ENCODE measurements at regions not wholly inside any gene's neighbourhood (a gene's known extent, or its start where the extent isn't known, plus 50 kb on each side); places are given as distances from the start of the nearest gene placed in this dataset.

GRCh38 chr3:107103786-107104185, 273.5 kb upstream of the CCDC54 start:
- peaks cover 5% of the 10 kb centered on the region for H3K9me3 ChIP-seq (ENCODE audit: control insufficient read depth, low read length)
- intact Hi-C loops (cut with DNase I), result no loop called here
- no peak overlapping the region for H3K4me3 ChIP-seq (ENCODE audit: low read length in 2 of 2)
- WGBS, 2 donors, result 91 to 96% methylated on average over 2 of the region's 2 CpGs
- ATAC-seq (ENCODE audit: low FRiP score) (no peak), DNase-seq (no peak)
- H3K27ac ChIP-seq (ENCODE audit: low read depth in 1 of 2, low read length in 2 of 2), result no peak overlapping the region
- no peaks in the 10 kb centered on the region for H3K4me1 ChIP-seq (ENCODE audit: control insufficient read depth in 1 of 2, insufficient read depth in 2 of 2, low read length in 2 of 2)
- H3K27me3 ChIP-seq (ENCODE audit: control insufficient read depth in 1 of 2, insufficient read depth in 2 of 2, low read length in 1 of 2), result no peaks in the 10 kb centered on the region
- no peaks in the 10 kb centered on the region for H3K36me3 ChIP-seq (ENCODE audit: control insufficient read depth in 1 of 2, insufficient read depth in 2 of 2, low read length in 1 of 2)

GRCh38 chr3:107106316-107106715, 270.9 kb upstream of the CCDC54 start:
- ATAC-seq (ENCODE audit: low FRiP score) (no peak), DNase-seq (no peak)
- no peak overlapping the region for H3K27ac ChIP-seq (ENCODE audit: low read depth in 1 of 2, low read length in 2 of 2)
- no peaks in the 10 kb centered on the region for H3K4me1 ChIP-seq (ENCODE audit: control insufficient read depth in 1 of 2, insufficient read depth in 2 of 2, low read length in 2 of 2)
- no peaks in the 10 kb centered on the region for H3K36me3 ChIP-seq (ENCODE audit: control insufficient read depth in 1 of 2, insufficient read depth in 2 of 2, low read length in 1 of 2)
- 69 to 74% methylated on average over 7 of the region's 7 CpGs for WGBS, 2 donors
- intact Hi-C loops (cut with DNase I), result no loop called here
- peaks cover 2% of the 10 kb centered on the region for H3K9me3 ChIP-seq (ENCODE audit: control insufficient read depth, low read length)
- H3K4me3 ChIP-seq (ENCODE audit: low read length in 2 of 2), result no peak overlapping the region
- H3K27me3 ChIP-seq (ENCODE audit: control insufficient read depth in 1 of 2, insufficient read depth in 2 of 2, low read length in 1 of 2), result no peaks in the 10 kb centered on the region

- ATAC-seq (ENCODE audit: low FRiP score), result no peak
- WGBS, 2 donors, result 93 to 96% methylated on average over 8 of the region's 8 CpGs
- H3K9me3 ChIP-seq (ENCODE audit: control insufficient read depth, low read length), result peaks cover 2% of the 10 kb centered on the region
Measured at GRCh38 chr3:107106907-107107306, 270.3 kb upstream of the CCDC54 start.

GRCh38 chr3:107110596-107111305, 266.5 kb upstream of the CCDC54 start:
- Histone ChIP-seq H3K36me3 (ENCODE audit: control insufficient read depth in 1 of 2, insufficient read depth in 2 of 2, low read length in 1 of 2) (no peaks in the 10 kb centered on the region), H3K4me3 (ENCODE audit: low read length in 2 of 2) (no peak overlapping the region), H3K27me3 (ENCODE audit: control insufficient read depth in 1 of 2, insufficient read depth in 2 of 2, low read length in 1 of 2) (no peaks in the 10 kb centered on the region), H3K4me1 (ENCODE audit: control insufficient read depth in 1 of 2, insufficient read depth in 2 of 2, low read length in 2 of 2) (no peaks in the 10 kb centered on the region), H3K27ac (ENCODE audit: low read depth in 1 of 2, low read length in 2 of 2) (no peak overlapping the region), H3K9me3 (ENCODE audit: control insufficient read depth, low read length) (peaks cover 2% of the 10 kb centered on the region)
- intact Hi-C loops (cut with DNase I), result no loop called here
- DNase-seq (no peak), ATAC-seq (ENCODE audit: low FRiP score) (no peak)
- WGBS, 2 donors, result 95 to 96% methylated on average over 3 of the region's 3 CpGs

More at GRCh38 chr3:107106907-107107306, 270.3 kb upstream of the CCDC54 start:
- H3K27me3 ChIP-seq (ENCODE audit: control insufficient read depth in 1 of 2, insufficient read depth in 2 of 2, low read length in 1 of 2), result no peaks in the 10 kb centered on the region
- H3K27ac ChIP-seq (ENCODE audit: low read depth in 1 of 2, low read length in 2 of 2), result no peak overlapping the region
- DNase-seq, result no peak
- H3K36me3 ChIP-seq (ENCODE audit: control insufficient read depth in 1 of 2, insufficient read depth in 2 of 2, low read length in 1 of 2), result no peaks in the 10 kb centered on the region
- H3K4me1 ChIP-seq (ENCODE audit: control insufficient read depth in 1 of 2, insufficient read depth in 2 of 2, low read length in 2 of 2), result no peaks in the 10 kb centered on the region
- no peak overlapping the region for H3K4me3 ChIP-seq (ENCODE audit: low read length in 2 of 2)
- intact Hi-C loops (cut with DNase I), result no loop called here

GRCh38 chr3:107111872-107112271, 265.4 kb upstream of the CCDC54 start:
- intact Hi-C loops (cut with DNase I), result no loop called here
- Histone ChIP-seq H3K36me3 (ENCODE audit: control insufficient read depth in 1 of 2, insufficient read depth in 2 of 2, low read length in 1 of 2) (no peaks in the 10 kb centered on the region), H3K9me3 (ENCODE audit: control insufficient read depth, low read length) (no peaks in the 10 kb centered on the region), H3K4me1 (ENCODE audit: control insufficient read depth in 1 of 2, insufficient read depth in 2 of 2, low read length in 2 of 2) (no peaks in the 10 kb centered on the region), H3K27me3 (ENCODE audit: control insufficient read depth in 1 of 2, insufficient read depth in 2 of 2, low read length in 1 of 2) (no peaks in the 10 kb centered on the region), H3K27ac (ENCODE audit: low read depth in 1 of 2, low read length in 2 of 2) (no peak overlapping the region), H3K4me3 (ENCODE audit: low read length in 2 of 2) (no peak overlapping the region)
- ATAC-seq (ENCODE audit: low FRiP score) (no peak), DNase-seq (no peak)
- 43 to 60% methylated on average over 2 of the region's 2 CpGs for WGBS, 2 donors

- ATAC-seq (ENCODE audit: low FRiP score), result no peak
- Histone ChIP-seq H3K27ac (ENCODE audit: low read depth in 1 of 2, low read length in 2 of 2) (no peak overlapping the region), H3K27me3 (ENCODE audit: control insufficient read depth in 1 of 2, insufficient read depth in 2 of 2, low read length in 1 of 2) (no peaks in the 10 kb centered on the region), H3K4me3 (ENCODE audit: low read length in 2 of 2) (no peak overlapping the region), H3K36me3 (ENCODE audit: control insufficient read depth in 1 of 2, insufficient read depth in 2 of 2, low read length in 1 of 2) (no peaks in the 10 kb centered on the region), H3K4me1 (ENCODE audit: control insufficient read depth in 1 of 2, insufficient read depth in 2 of 2, low read length in 2 of 2) (no peaks in the 10 kb centered on the region), H3K9me3 (ENCODE audit: control insufficient read depth, low read length) (no peaks in the 10 kb centered on the region)
- no peak for DNase-seq
- intact Hi-C loops (cut with DNase I), result no loop called here
- WGBS, 2 donors, result 51 to 59% methylated on average over 1 of the region's 1 CpG
Measured at GRCh38 chr3:107112356-107112755, 264.9 kb upstream of the CCDC54 start.

GRCh38 chr3:107116251-107116650, 261.0 kb upstream of the CCDC54 start:
- DNase-seq (no peak), ATAC-seq (ENCODE audit: low FRiP score) (no peak)
- 92 to 99% methylated on average over 16 to 17 of the region's 17 CpGs for WGBS, 2 donors
- intact Hi-C loops (cut with DNase I), result no loop called here
- no peaks in the 10 kb centered on the region for H3K27me3 ChIP-seq (ENCODE audit: control insufficient read depth in 1 of 2, insufficient read depth in 2 of 2, low read length in 1 of 2)
- no peaks in the 10 kb centered on the region for H3K4me1 ChIP-seq (ENCODE audit: control insufficient read depth in 1 of 2, insufficient read depth in 2 of 2, low read length in 2 of 2)
- H3K27ac ChIP-seq (ENCODE audit: low read depth in 1 of 2, low read length in 2 of 2), result no peak overlapping the region
- H3K9me3 ChIP-seq (ENCODE audit: control insufficient read depth, low read length), result no peaks in the 10 kb centered on the region
- no peaks in the 10 kb centered on the region for H3K36me3 ChIP-seq (ENCODE audit: control insufficient read depth in 1 of 2, insufficient read depth in 2 of 2, low read length in 1 of 2)
- H3K4me3 ChIP-seq (ENCODE audit: low read length in 2 of 2), result no peak overlapping the region

- no peak for ATAC-seq (ENCODE audit: low FRiP score)
- intact Hi-C loops (cut with DNase I), result no loop called here
Measured at GRCh38 chr3:107117156-107117555, 260.1 kb upstream of the CCDC54 start.

GRCh38 chr3:107117922-107118536, 259.2 kb upstream of the CCDC54 start:
- Histone ChIP-seq H3K36me3 (ENCODE audit: control insufficient read depth in 1 of 2, insufficient read depth in 2 of 2, low read length in 1 of 2) (no peaks in the 10 kb centered on the region), H3K27me3 (ENCODE audit: control insufficient read depth in 1 of 2, insufficient read depth in 2 of 2, low read length in 1 of 2) (no peaks in the 10 kb centered on the region), H3K27ac (ENCODE audit: low read depth in 1 of 2, low read length in 2 of 2) (no peak overlapping the region), H3K4me1 (ENCODE audit: control insufficient read depth in 1 of 2, insufficient read depth in 2 of 2, low read length in 2 of 2) (no peaks in the 10 kb centered on the region), H3K4me3 (ENCODE audit: low read length in 2 of 2) (no peak overlapping the region), H3K9me3 (ENCODE audit: control insufficient read depth, low read length) (no peaks in the 10 kb centered on the region)
- WGBS, 2 donors, result 13 to 14% methylated on average over 10 of the region's 10 CpGs
- ATAC-seq (ENCODE audit: low FRiP score), result peak; percentile 85
- DNase-seq, result no peak
- intact Hi-C loops (cut with DNase I), result no loop called here

More at GRCh38 chr3:107117156-107117555, 260.1 kb upstream of the CCDC54 start:
- Histone ChIP-seq H3K9me3 (ENCODE audit: control insufficient read depth, low read length) (no peaks in the 10 kb centered on the region), H3K4me3 (ENCODE audit: low read length in 2 of 2) (no peak overlapping the region), H3K36me3 (ENCODE audit: control insufficient read depth in 1 of 2, insufficient read depth in 2 of 2, low read length in 1 of 2) (no peaks in the 10 kb centered on the region), H3K27me3 (ENCODE audit: control insufficient read depth in 1 of 2, insufficient read depth in 2 of 2, low read length in 1 of 2) (no peaks in the 10 kb centered on the region), H3K27ac (ENCODE audit: low read depth in 1 of 2, low read length in 2 of 2) (no peak overlapping the region), H3K4me1 (ENCODE audit: control insufficient read depth in 1 of 2, insufficient read depth in 2 of 2, low read length in 2 of 2) (no peaks in the 10 kb centered on the region)
- no peak for DNase-seq
- WGBS, 2 donors, result 95 to 96% methylated on average over 4 of the region's 4 CpGs

Data from aorta (tissue), 5 donors.